Ammon's horn (tissue), 1 donor: ENCODE measurements at regions not wholly inside any gene's neighbourhood (a gene's known extent, or its start where the extent isn't known, plus 50 kb on each side); places are given as distances from the start of the nearest gene placed in this dataset.

Experiments
- DNase-seq: peaks from one replicate; pipeline ENCODE4 v3.0.0-alpha.2; 2016; ENCODE audit warnings: low spot score

GRCh38 chr12:94815450-94815849 is 165.1 kb upstream of the TMCC3 start:
- no peak for DNase-seq

GRCh38 chr12:94813314-94813713 is 163.0 kb upstream of the TMCC3 start:
- no peak for DNase-seq

GRCh38 chr12:94812345-94812744 is 162.0 kb upstream of the TMCC3 start:
- no peak for DNase-seq

- no peak for DNase-seq
These were observed 161.3 kb upstream of the TMCC3 start for GRCh38 chr12:94811611-94812010.

GRCh38 chr12:94807951-94808350 is 157.6 kb upstream of the TMCC3 start:
- no peak for DNase-seq

GRCh38 chr12:94806617-94807016 is 156.3 kb upstream of the TMCC3 start:
- DNase-seq = no peak

GRCh38 chr12:94805749-94806529 is 155.6 kb upstream of the TMCC3 start:
- DNase-seq = peak; percentile 32

GRCh38 chr12:94803939-94804338 is 153.6 kb upstream of the TMCC3 start:
- DNase-seq = peak; percentile 50

- DNase-seq = no peak
These were observed 152.4 kb upstream of the TMCC3 start for GRCh38 chr12:94802796-94803195.

GRCh38 chr12:94801745-94802144 is 151.4 kb upstream of the TMCC3 start:
- DNase-seq = no peak

- no peak for DNase-seq
These were observed 148.8 kb upstream of the TMCC3 start for GRCh38 chr12:94799136-94799535.

- no peak for DNase-seq
These were observed 147.8 kb upstream of the TMCC3 start for GRCh38 chr12:94798113-94798512.

- DNase-seq = peak; percentile 17
These were observed 145.2 kb upstream of the TMCC3 start for GRCh38 chr12:94795520-94795919.

GRCh38 chr12:94795044-94795443 is 144.7 kb upstream of the TMCC3 start:
- no peak for DNase-seq

- no peak for DNase-seq
These were observed 142.8 kb upstream of the TMCC3 start for GRCh38 chr12:94793191-94793595.

- DNase-seq = peak; percentile 51
These were observed 142.3 kb upstream of the TMCC3 start for GRCh38 chr12:94792693-94793092.

- no peak for DNase-seq
These were observed 141.6 kb upstream of the TMCC3 start for GRCh38 chr12:94791933-94792332.

- no peak for DNase-seq
These were observed 140.5 kb upstream of the TMCC3 start for GRCh38 chr12:94790825-94791224.

- DNase-seq = no peak
These were observed 140.0 kb upstream of the TMCC3 start for GRCh38 chr12:94790370-94790769.

GRCh38 chr12:94789510-94790225 is 139.3 kb upstream of the TMCC3 start:
- DNase-seq = no peak

GRCh38 chr12:94788298-94788697 is 137.9 kb upstream of the TMCC3 start:
- DNase-seq = no peak

GRCh38 chr12:94786906-94787305 is 136.5 kb upstream of the TMCC3 start:
- no peak for DNase-seq

GRCh38 chr12:94783862-94784261 is 133.5 kb upstream of the TMCC3 start:
- DNase-seq = no peak

- no peak for DNase-seq
These were observed 133.0 kb upstream of the TMCC3 start for GRCh38 chr12:94783343-94783742.
